Loucy (cell line): ENCODE measurements at regions not wholly inside any gene's neighbourhood (a gene's known extent, or its start where the extent isn't known, plus 50 kb on each side); places are given as distances from the start of the nearest gene placed in this dataset.

ENCODE experiments used
- CTCF ChIP-seq: fragments of 200-600 bp; sonication (generic); conservative IDR thresholded peaks from 2 replicates; pipeline ENCODE4 v1.5.1; 2014; ENCODE audit warnings: mild to moderate bottlenecking, antibody characterized with exemption, low read length
- EZH2phosphoT487 ChIP-seq: fragments of 200-600 bp; IDR thresholded peaks from 2 replicates; pipeline ENCODE4 v1.6.1; 2018; ENCODE audit warnings: antibody characterized with exemption, mild to moderate bottlenecking, moderate library complexity, borderline replicate concordance

GRCh38 chr5:106874531-106874930 lies 796.2 kb downstream of the EFNA5 start:
- TF ChIP-seq CTCF (no peak), EZH2phosphoT487 (no peak)
